ENCODE measurements at regions not wholly inside any gene's neighbourhood (a gene's known extent, or its start where the extent isn't known, plus 50 kb on each side); places are given as distances from the start of the nearest gene placed in this dataset.

DNA sequence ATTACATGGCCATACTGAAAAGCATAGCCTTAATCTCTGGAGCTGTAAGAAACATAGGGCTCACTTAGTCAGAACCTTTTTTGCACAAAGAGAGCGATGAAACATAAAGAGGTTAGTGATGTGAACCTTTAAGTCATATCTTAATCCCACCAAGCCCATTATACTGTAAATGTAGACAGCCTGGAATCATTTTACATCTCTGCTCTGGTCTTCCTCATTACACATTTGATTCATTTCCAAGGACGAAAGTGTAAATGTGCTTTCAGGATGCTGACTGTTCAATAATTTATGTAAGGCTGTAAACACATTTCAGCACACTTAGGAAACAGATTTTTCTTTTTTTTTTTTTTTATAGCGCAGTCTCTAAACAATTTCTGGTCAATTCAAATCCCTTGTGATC is 131.3 kb upstream of the B3GAT2 start (continued):
- TF ChIP-seq SP2 (IDR thresholded peaks at IDR 0.05; ENCODE audit: low read length) (no peak), JUN (IDR thresholded peaks at IDR 0.05; ENCODE audit: low read depth, low read length) (no peak)
